Thoracic aorta (tissue), 2 donors: ENCODE measurements at regions not wholly inside any gene's neighbourhood (a gene's known extent, or its start where the extent isn't known, plus 50 kb on each side); places are given as distances from the start of the nearest gene placed in this dataset.

Source experiments
- ATAC-seq: fragments of 150-250 bp; one replicate; pipeline ENCODE4 v1.8.0; 2017; ENCODE audit warnings: low read depth; ENCODE audit not compliant: insufficient number of reproducible peaks, low FRiP score
- DNase-seq: peaks from one replicate; pipeline ENCODE4 v3.0.0-alpha.2; 2020; ENCODE audit warnings: low spot score
- H3K27ac ChIP-seq, 2 donors: fragments of 200-600 bp; sonication (generic); 1 replicate in 1 of 2; 2 replicates in 1 of 2; pipeline ENCODE4 v1.5.1; 2016; ENCODE audit warnings: mild to moderate bottlenecking in 2 of 2, moderate library complexity in 2 of 2
- H3K27me3 ChIP-seq: fragments of 200-600 bp; sonication (generic); replicated peaks from 2 replicates; pipeline ENCODE4 v1.6.0; 2016; ENCODE audit warnings: mild to moderate bottlenecking; ENCODE audit not compliant: insufficient read depth
- H3K36me3 ChIP-seq: fragments of 200-600 bp; sonication (generic); one replicate; pipeline ENCODE4 v1.5.1; 2016
- H3K4me1 ChIP-seq, 2 donors: fragments of 200-600 bp; sonication (generic); 1 replicate in 1 of 2; 2 replicates in 1 of 2; pipeline versions ENCODE4 v1.5.1 to v1.6.0; 2016; ENCODE audit warnings: low read depth in 2 of 2, mild to moderate bottlenecking in 1 of 2; ENCODE audit not compliant: control insufficient read depth in 1 of 2
- H3K4me3 ChIP-seq: fragments of 200-600 bp; sonication (generic); 2 replicates; pipeline ENCODE4 v1.5.1; 2016; ENCODE audit warnings: mild to moderate bottlenecking
- H3K9me3 ChIP-seq: fragments of 200-600 bp; sonication (generic); 2 replicates; pipeline ENCODE4 v1.5.1; 2016
- TF ChIP-seq, protein P1 (sequence below): fragments of 200-600 bp; sonication (generic); IDR thresholded peaks from one replicate; pipeline ENCODE4 v1.5.1; 2019; ENCODE audit warnings: antibody characterized with exemption

DNA sequence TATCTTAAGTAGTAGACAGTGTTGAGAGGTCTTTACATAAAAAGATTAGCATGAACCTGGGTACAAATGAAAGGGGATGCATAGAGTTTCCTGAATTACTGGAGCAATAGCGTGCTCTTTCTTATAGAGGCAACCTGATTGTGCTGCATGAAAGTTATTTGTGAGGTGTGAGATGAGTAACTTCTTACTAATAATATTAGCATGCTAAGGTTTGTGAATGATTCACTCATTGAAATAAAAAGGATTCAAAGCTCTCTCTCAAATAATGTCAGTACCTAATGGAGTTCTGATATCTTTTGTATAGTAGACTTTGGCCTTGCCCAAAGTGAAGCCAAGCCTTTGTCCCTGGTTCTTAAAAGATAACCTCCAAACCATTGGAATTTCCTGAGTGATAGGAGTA lies 131.0 kb upstream of the CXXC4 start:
- ATAC-seq = no peak
- H3K27me3 ChIP-seq = no peaks in the 10 kb centered on the region
- no peaks in the 10 kb centered on the region for H3K9me3 ChIP-seq
- no peak overlapping the region for H3K27ac ChIP-seq
- H3K36me3 ChIP-seq = no peaks in the 10 kb centered on the region
- H3K4me3 ChIP-seq = no peak overlapping the region
- TF ChIP-seq, protein P1, sequence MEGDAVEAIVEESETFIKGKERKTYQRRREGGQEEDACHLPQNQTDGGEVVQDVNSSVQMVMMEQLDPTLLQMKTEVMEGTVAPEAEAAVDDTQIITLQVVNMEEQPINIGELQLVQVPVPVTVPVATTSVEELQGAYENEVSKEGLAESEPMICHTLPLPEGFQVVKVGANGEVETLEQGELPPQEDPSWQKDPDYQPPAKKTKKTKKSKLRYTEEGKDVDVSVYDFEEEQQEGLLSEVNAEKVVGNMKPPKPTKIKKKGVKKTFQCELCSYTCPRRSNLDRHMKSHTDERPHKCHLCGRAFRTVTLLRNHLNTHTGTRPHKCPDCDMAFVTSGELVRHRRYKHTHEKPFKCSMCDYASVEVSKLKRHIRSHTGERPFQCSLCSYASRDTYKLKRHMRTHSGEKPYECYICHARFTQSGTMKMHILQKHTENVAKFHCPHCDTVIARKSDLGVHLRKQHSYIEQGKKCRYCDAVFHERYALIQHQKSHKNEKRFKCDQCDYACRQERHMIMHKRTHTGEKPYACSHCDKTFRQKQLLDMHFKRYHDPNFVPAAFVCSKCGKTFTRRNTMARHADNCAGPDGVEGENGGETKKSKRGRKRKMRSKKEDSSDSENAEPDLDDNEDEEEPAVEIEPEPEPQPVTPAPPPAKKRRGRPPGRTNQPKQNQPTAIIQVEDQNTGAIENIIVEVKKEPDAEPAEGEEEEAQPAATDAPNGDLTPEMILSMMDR = no peak
- H3K4me1 ChIP-seq = no peaks in the 10 kb centered on the region
- no peak for DNase-seq

DNA sequence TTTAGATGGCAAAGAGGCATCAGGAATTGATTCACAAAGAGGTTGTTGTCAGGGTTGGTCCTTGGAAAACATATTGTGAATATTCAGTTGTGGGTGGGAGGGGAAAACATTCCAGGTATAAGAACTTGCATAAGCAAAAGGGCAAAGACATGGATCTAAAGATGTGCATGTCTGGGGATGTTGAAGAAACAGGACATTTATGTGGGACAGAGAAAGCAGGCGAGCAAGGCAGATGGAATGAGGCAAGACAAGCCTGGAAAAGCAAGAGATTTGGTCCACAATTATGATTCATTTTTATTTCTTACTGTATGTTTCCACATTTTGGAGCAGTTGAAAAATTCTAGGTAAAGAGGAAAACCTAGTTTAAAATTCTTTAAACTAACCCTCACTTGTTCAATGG lies 134.9 kb upstream of the CXXC4 start:
- DNase-seq = no peak
- Histone ChIP-seq H3K36me3 (no peaks in the 10 kb centered on the region), H3K4me3 (no peak overlapping the region), H3K4me1 (no peaks in the 10 kb centered on the region), H3K9me3 (no peaks in the 10 kb centered on the region), H3K27me3 (no peaks in the 10 kb centered on the region), H3K27ac (no peak overlapping the region)
- TF ChIP-seq, protein P1 = no peak
- no peak for ATAC-seq

DNA sequence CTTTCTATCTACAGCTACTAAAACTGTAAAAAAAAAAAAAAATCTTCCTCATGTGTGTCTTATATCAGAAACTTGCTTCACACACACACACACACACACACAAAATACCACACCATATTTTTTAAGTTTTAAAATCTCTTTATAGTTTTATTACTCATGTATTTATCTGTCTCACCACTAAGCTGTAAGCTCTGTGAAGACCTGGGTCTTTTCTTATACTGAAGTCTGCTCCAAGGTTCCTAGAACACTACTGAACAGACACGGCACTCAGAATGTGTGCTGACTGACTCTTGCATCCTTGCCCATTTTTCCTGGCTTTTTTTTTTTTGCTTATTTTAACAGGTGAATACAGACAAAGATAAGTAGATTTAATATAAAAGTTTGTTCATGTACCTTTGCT lies 135.6 kb upstream of the CXXC4 start:
- H3K4me3 ChIP-seq = no peak overlapping the region
- H3K27me3 ChIP-seq = no peaks in the 10 kb centered on the region
- H3K4me1 ChIP-seq = no peaks in the 10 kb centered on the region
- no peak for DNase-seq
- no peak overlapping the region for H3K27ac ChIP-seq
- no peak for ATAC-seq
- H3K9me3 ChIP-seq = no peaks in the 10 kb centered on the region
- no peaks in the 10 kb centered on the region for H3K36me3 ChIP-seq
- TF ChIP-seq, protein P1 = no peak

DNA sequence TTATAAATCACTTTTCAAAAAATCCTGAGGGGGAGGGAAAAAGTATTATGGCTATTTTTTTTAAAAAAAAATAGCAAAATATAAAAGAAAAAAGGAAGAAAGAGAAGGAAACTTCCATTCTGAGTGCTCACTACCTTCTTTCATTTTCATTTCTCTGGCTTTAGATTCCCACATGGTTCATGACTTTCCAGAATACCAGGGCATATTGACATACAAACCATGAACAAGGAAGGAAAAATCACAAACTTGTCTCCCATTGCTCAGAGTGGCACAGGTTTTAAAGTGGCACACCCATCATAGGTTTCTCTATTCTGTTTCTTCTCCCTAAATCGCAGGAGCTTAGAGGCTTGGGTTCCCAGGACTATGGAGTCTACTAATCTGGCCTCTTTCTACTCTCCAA lies 136.3 kb upstream of the CXXC4 start:
- Histone ChIP-seq H3K27ac (no peak overlapping the region), H3K4me3 (peak overlapping the region; percentile 15), H3K4me1 (no peaks in the 10 kb centered on the region), H3K9me3 (no peaks in the 10 kb centered on the region), H3K36me3 (no peaks in the 10 kb centered on the region), H3K27me3 (no peaks in the 10 kb centered on the region)
- ATAC-seq (no peak), DNase-seq (no peak)
- TF ChIP-seq, protein P1 = no peak

DNA sequence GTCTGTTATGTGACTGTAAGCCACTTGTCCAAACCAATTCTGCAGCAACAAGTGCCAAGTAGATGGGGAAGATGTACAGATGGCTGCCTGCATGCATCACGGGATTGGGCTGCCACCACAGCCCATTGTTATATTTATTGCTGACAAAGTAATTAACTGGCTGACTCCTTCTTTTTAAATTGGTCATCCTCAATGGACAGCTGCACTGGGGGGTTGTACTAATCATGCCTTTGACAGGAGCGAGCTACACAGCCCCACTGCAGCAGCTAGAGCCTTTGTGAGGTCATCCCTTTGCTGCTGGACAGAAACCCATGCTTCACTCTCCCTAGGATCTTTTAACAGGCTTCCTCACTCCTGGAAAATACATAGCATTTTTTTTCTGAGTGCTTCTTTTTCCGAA lies 146.7 kb upstream of the CXXC4 start:
- ATAC-seq (no peak), DNase-seq (no peak)
- Histone ChIP-seq H3K27ac (no peak overlapping the region), H3K36me3 (no peaks in the 10 kb centered on the region), H3K27me3 (no peaks in the 10 kb centered on the region), H3K4me3 (no peak overlapping the region), H3K4me1 (no peaks in the 10 kb centered on the region), H3K9me3 (no peaks in the 10 kb centered on the region)
- TF ChIP-seq, protein P1 = no peak
